ENCODE measurements at regions not wholly inside any gene's neighbourhood (a gene's known extent, or its start where the extent isn't known, plus 50 kb on each side); places are given as distances from the start of the nearest gene placed in this dataset.

DNA sequence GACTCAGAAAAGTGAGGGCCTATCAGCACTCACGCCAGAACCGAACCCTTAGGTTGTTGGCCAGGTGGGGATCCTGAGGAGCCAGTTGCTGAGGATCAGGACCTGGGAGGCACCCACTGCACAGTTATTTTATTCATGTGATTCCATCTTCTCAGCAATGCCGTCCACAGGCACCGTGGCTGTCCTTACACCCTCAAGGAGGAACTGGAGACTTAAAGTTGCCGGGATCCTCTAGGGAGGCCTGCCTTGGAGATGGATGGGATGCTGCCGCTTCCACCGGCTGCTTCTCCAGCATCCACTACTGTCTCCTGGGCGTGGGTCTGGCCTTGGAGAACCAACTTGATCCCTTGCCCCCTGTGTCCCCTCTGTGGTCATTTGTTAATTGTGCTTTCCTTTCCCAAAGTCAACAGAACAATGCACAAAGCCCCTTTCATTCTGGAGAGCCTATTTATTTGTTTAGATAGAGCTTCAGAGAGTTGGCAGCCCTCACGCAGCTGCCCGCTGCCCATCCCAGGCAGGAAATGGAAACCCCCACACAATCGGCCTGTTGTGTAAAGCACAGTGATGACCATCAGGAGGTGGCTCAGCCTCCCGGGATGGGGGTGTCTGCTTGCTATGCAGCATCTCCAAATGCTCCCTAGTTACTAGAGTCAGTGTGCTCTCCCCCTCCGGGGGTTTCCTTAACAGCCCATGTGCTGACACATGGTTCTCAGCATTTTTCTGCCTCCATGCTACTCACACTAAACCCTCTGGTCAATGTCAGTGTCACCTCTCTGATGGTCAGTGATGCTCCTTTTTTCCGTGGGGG lies 52.9 kb upstream of the IGFBP3 start:
- peak; percentile 71 for DNase-seq

DNA sequence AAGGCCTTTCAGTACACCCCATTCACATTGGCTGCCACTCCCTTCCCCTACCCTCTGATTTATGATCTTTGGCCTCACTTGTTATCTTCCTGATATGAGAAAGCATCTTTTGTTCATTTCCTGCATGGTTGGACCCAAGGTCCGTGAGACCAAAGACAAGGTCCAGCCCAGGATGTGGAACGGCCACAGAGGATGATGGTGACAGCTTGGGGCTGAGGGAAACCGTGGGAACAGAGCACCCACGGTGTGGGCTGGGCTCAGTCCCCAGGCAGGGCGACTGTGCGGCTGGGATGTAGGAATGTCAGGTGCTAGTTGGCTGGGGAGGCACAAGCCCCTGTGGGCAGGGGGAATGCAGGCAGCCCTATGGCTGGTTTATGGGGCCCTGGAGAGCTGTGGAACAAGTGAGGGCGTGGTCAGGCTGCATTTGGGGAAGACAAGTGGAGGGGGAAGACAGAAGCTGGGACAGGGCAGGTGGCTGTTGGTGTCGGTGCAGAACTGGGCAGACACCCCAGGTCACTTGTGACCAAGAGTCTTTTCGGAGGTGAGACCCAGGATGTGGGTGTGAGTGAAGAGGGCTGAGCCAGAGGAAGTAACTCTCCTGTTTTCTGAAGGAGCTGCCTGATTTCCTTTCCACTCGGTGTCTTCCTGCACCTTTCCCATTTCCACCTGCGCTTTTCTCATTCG lies 51.7 kb upstream of the IGFBP3 start:
- DNase-seq = peak; percentile 57

DNA sequence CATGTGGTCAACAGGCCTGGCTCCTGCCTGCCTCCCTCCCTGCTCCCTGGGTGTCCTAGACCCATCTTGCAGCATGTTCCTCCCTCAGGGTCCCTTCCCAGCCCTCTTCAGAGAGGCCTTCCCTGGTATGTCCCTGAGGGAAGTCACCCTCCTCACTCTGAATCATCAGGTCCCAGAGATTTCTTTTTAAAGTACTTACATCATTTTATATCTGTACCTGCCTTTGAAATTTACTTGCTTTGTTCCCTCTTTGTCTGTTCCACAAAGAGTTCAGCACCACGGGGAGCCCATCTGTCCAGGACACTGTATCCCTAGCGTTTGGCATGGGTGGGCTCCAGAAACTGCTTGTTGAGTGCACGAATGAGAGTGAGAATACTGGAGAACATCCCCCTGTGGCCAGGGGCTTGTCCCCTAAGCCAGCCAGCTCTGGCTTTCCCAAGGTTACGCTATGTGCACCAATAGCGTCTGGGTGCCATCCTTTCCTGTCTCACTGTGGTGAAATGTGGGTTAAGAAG lies 50.6 kb upstream of the IGFBP3 start:
- DNase-seq = no peak

DNA sequence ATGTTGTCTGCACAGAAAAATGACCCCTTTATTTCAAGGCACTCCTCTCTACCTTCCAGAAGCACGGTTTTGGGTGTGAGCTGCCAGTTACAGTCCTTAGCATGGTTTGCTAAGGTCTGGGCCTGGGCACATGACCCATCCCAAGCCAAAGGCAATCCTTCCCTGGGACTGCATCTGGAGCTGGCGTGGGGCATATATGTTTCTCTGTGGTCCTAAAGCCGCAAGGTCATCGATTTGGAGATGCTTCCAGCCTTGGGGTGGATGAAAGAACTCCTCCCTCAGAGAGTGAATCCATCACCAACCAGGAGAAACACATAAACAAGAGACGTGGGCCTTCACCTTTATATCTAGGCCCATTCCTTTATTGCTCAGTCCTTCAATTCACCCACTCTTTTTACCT lies 50.1 kb upstream of the IGFBP3 start:
- DNase-seq = no peak

Data from islet precursor cell (in vitro differentiated cells).